GM06990 (cell line): ENCODE measurements at regions not wholly inside any gene's neighbourhood (a gene's known extent, or its start where the extent isn't known, plus 50 kb on each side); places are given as distances from the start of the nearest gene placed in this dataset.

ENCODE experiments used
- DNase-seq: peaks from one replicate; pipeline ENCODE4 v3.0.0-alpha.2; 2011; ENCODE audit not compliant: insufficient read length; ENCODE audit errors: extremely low read depth
- H3K27me3 ChIP-seq: replicated peaks from 2 replicates; pipeline ENCODE4 v1.6.0; 2011; ENCODE audit warnings: low read length; ENCODE audit not compliant: control insufficient read depth, insufficient read depth
- H3K36me3 ChIP-seq: 2 replicates; pipeline ENCODE4 v1.5.1; 2011; ENCODE audit warnings: low read length; ENCODE audit not compliant: control insufficient read depth, insufficient read depth
- H3K4me3 ChIP-seq: replicated peaks from 2 replicates; pipeline ENCODE4 v1.5.1; 2011; ENCODE audit warnings: low read depth, mild to moderate bottlenecking, control low read depth, low read length
- CTCF ChIP-seq: IDR thresholded peaks from 2 replicates; pipeline ENCODE4 v1.5.1; 2011; ENCODE audit warnings: low read length, control low read depth, mild to moderate bottlenecking, inconsistent platforms; ENCODE audit not compliant: insufficient read depth, poor library complexity, severe bottlenecking

DNA sequence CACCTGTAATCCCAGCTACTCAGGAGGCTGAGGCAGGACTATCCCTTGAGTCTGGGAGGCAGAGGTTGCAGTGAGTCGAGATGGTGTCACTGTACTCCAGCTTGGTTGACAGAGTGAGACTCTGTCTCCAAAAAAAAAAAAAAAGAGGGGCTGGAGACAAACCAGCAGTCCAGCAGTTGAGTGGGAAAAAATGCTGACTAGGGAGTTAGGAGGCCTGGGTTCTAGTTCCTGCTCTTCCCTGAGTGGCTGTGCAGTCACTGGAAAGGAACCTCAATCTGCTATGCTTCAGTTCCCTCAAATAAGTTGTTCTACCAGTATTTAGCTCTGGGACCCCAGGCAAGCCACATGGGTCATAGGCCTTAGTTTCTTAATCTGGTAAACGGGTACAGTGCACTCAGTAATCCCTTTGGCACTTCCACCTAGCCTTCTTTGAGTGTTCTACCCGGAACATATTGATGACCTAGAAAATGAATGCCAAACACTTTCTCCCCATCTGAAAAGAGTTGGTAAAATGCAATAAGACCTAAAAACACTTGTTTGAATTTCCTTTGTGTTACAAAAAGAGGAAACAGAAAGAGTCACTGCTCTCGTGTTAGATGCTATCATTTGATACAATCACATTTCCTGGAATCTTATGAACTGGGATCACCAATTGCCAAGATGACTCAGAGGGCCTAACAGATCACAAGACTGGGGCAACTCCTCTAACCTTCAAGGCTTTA lies 99.3 kb upstream of the EGFL6 start:
- DNase-seq = no peak
- TF ChIP-seq CTCF = no peak
- no peaks in the 10 kb centered on the region for H3K36me3 ChIP-seq
- no peaks in the 10 kb centered on the region for H3K27me3 ChIP-seq
- H3K4me3 ChIP-seq = no peak overlapping the region

- no peaks in the 10 kb centered on the region for H3K36me3 ChIP-seq
- no peak overlapping the region for H3K4me3 ChIP-seq
- no peaks in the 10 kb centered on the region for H3K27me3 ChIP-seq
- DNase-seq = no peak
- no peak for TF ChIP-seq CTCF
These were observed 101.3 kb upstream of the EGFL6 start for GRCh38 chrX:13468096-13468495.

DNA sequence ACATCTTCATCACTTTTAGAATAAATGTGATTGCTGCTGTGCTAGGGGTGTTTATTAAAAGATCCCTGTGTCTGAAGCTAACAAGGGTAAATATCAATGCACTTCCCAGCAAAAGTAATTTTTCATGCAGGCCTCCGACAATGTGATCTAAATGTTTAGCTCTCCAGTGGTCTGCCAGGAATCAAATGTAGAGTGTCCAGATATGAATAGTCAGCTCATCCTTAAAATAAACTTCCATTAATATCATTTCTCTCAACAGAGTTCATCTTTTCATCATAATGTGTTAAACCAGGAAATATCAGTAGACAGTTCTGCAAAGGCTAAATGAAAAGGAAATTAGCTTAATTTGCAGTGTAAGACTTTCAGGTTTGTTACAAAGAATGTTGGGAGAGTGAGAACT lies 102.2 kb upstream of the EGFL6 start:
- no peak overlapping the region for H3K4me3 ChIP-seq
- no peaks in the 10 kb centered on the region for H3K27me3 ChIP-seq
- no peak for DNase-seq
- H3K36me3 ChIP-seq = no peaks in the 10 kb centered on the region
- TF ChIP-seq CTCF = no peak

DNA sequence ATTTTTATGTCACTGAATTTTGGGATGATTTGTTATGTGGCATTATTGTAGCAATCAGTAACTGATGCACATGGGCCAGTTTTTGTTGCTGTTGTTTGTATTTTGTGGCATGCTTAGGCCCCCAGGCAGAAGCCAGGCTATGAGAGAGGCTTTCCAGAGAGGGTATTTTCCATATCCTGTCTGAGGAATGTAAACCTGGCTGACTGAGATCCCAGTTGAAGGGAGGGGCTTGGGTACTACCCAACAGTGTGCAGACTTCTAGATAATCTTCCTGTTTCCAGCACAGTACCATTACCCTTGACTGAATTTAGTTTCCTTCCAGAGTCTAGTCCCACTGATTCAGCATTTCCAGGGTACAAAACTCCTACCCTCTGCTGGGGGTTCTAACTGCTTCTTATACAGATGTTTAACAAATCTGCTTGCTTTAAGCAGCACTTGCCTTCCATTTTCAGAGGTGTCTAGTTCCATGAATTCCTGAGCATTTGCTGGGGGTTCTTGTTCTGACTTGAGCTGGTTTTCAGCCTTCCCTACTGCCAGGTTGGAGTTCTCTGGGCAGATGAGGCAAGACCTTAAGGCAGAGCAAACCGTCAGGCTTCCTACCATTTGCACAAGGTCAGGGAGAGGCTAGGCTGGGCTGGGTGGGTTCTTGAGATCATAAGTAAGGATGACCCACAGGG lies 104.7 kb upstream of the EGFL6 start:
- H3K4me3 ChIP-seq = no peak overlapping the region
- no peaks in the 10 kb centered on the region for H3K27me3 ChIP-seq
- no peak for DNase-seq

DNA sequence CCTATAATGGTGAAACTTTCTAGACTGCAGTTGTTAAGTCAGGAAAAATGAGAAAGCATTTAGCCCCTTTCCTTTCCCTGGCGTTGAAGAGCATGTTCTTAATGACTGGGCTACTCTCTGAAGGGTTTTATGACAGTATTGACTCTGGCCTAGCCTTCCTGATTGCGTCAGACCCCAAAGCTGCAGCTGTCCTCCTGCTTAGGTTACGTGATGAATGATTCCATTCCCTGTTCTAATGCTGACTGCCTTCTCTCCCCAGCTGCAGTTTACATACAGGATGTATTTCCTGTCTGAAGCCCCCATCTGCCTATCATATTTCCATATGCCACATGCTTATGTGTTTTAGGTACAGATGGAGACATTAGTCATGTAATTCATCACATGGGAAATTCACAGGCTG lies 105.8 kb upstream of the EGFL6 start:
- no peaks in the 10 kb centered on the region for H3K36me3 ChIP-seq
- H3K4me3 ChIP-seq = no peak overlapping the region
- no peak for TF ChIP-seq CTCF
- H3K27me3 ChIP-seq = no peaks in the 10 kb centered on the region
- DNase-seq = peak; percentile 8

More for the DNA sequence above, 104.7 kb upstream of the EGFL6 start:
- no peak for TF ChIP-seq CTCF
- H3K36me3 ChIP-seq = no peaks in the 10 kb centered on the region
